Common myeloid progenitor, CD34-positive (primary cell): ENCODE measurements at regions not wholly inside any gene's neighbourhood (a gene's known extent, or its start where the extent isn't known, plus 50 kb on each side); places are given as distances from the start of the nearest gene placed in this dataset.

Experiments used
- CTCF ChIA-PET: fragments of 350-600 bp; sonication (Branson Sonifier 250); formaldehyde crosslinking; loops from one replicate; lab custom pipeline; 2021; ENCODE audit warnings: antibody characterized with exemption; lab: Charles Lee
- POLR2A ChIA-PET: fragments of 350-600 bp; sonication (Branson Sonifier 250); formaldehyde crosslinking; loops from one replicate; lab custom pipeline; 2021; ENCODE audit warnings: antibody characterized with exemption; lab: Charles Lee
- DNase-seq, 3 donors: peaks; one replicate each; pipeline versions ENCODE4 v3.0.0 to v3.0.0-alpha.2; 2013
- H3K27ac ChIP-seq, 2 experiments: 1 replicate in 1 of 2; 2 replicates in 1 of 2; pipeline ENCODE4 v1.7.0; 2013; ENCODE audit warnings: inconsistent platforms in 2 of 2, low read length in 2 of 2, mild to moderate bottlenecking in 2 of 2, low read depth in 1 of 2, moderate library complexity in 1 of 2; ENCODE audit not compliant: severe bottlenecking in 2 of 2, insufficient read depth in 1 of 2, poor library complexity in 1 of 2
- H3K27me3 ChIP-seq, 5 experiments: replicated peaks in 2 of 5; 1 replicate in 3 of 5; 2 replicates in 2 of 5; pipeline versions ENCODE4 v1.6.1 to v1.7.0; 2013; ENCODE audit warnings: low read length in 4 of 5, mild to moderate bottlenecking in 2 of 5, moderate library complexity in 2 of 5, inconsistent platforms in 1 of 5; ENCODE audit not compliant: insufficient read depth in 5 of 5, control insufficient read depth in 4 of 5
- H3K36me3 ChIP-seq, 4 experiments: 1 replicate in 2 of 4; 2 replicates in 2 of 4; pipeline versions ENCODE4 v1.6.1 to v1.7.0; 2013; ENCODE audit warnings: low read length in 3 of 4, control low read depth in 1 of 4, mild to moderate bottlenecking in 1 of 4; ENCODE audit not compliant: control insufficient read depth in 4 of 4, insufficient read depth in 4 of 4
- H3K4me1 ChIP-seq, 4 experiments: 1 replicate in 3 of 4; 2 replicates in 1 of 4; pipeline versions ENCODE4 v1.6.1 to v1.7.1; 2013; ENCODE audit warnings: low read length in 3 of 4, mild to moderate bottlenecking in 3 of 4, control low read depth in 1 of 4, inconsistent platforms in 1 of 4, moderate library complexity in 1 of 4; ENCODE audit not compliant: control insufficient read depth in 4 of 4, insufficient read depth in 4 of 4; ENCODE audit errors: control extremely low read depth in 1 of 4
- H3K4me3 ChIP-seq, 7 experiments: 1 replicate in 4 of 7; 2 replicates in 3 of 7; pipeline versions ENCODE4 v1.5.1 to v1.7.0; 2013; ENCODE audit warnings: mild to moderate bottlenecking in 7 of 7, low read length in 6 of 7, moderate library complexity in 6 of 7, inconsistent platforms in 2 of 7, low read depth in 2 of 7, control low read depth in 1 of 7; ENCODE audit not compliant: insufficient read depth in 4 of 7, control insufficient read depth in 1 of 7; ENCODE audit errors: extremely low read depth in 1 of 7
- H3K9me3 ChIP-seq, 5 experiments: 1 replicate in 4 of 5; 2 replicates in 1 of 5; pipeline versions ENCODE4 v1.6.1 to v1.7.1; 2013; ENCODE audit warnings: low read length in 4 of 5, mild to moderate bottlenecking in 2 of 5, inconsistent platforms in 1 of 5, low read depth in 1 of 5, moderate library complexity in 1 of 5; ENCODE audit not compliant: control insufficient read depth in 4 of 5, insufficient read depth in 2 of 5; ENCODE audit errors: control extremely low read depth in 1 of 5
- WGBS: methylation state at CpG from one replicate; pipeline ENCODE4 v1.1.5; 2013; ENCODE audit not compliant: insufficient coverage; 5-methylcytosine and 5-hydroxymethylcytosine counted together

DNA sequence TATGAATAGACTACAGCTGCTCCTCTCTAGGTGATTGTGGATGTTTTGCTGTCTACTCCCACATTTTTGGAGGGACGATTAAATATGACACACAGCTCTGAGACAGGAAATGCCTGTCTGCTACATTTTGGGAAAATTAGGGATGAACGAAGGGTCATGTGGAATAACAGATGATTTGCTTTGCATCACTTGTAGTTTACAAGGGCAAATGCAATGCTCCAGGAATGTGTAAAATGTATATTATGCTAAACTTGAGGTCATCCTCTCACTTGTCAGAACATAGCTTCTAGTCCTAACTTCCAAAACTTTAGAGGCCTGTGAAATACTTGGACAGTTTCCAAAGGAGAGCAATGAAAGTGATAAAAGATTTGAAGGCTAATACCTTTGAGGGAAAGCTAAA, 284.2 kb upstream of the DACH1 start:
- H3K4me3 ChIP-seq = no peak overlapping the region
- no peaks in the 10 kb centered on the region for H3K9me3 ChIP-seq
- 100% methylated on average over 1 of the region's 2 CpGs for WGBS
- CTCF ChIA-PET = no interaction called here
- DNase-seq = no peak
- no peaks in the 10 kb centered on the region for H3K27me3 ChIP-seq
- H3K36me3 ChIP-seq = no peaks in the 10 kb centered on the region
- H3K4me1 ChIP-seq = no peaks in the 10 kb centered on the region
- POLR2A ChIA-PET = no interaction called here
- no peak overlapping the region for H3K27ac ChIP-seq

DNA sequence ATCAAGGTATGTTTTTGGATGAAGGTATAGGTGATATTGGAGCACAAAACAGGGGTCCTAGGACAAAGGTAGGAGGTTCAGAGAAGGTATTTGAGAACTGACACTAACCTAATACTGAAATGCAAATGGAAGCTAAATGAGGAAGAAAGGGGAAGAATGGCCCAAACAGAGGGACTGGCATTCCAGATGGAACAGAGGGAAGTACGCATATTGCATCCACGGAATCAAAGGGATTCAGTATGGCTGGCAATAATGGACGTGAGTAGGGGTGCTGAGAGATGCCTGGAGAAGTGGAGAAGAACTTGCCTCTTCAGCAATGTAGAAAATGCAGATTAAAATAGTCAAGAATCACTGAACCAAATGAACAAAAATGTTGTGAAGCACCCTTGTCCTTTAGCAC, 283.5 kb upstream of the DACH1 start:
- Histone ChIP-seq H3K4me1 (no peaks in the 10 kb centered on the region), H3K9me3 (no peaks in the 10 kb centered on the region), H3K27me3 (no peaks in the 10 kb centered on the region), H3K36me3 (no peaks in the 10 kb centered on the region), H3K4me3 (no peak overlapping the region), H3K27ac (no peak overlapping the region)
- POLR2A ChIA-PET = no interaction called here
- WGBS = 90% methylated on average over 3 of the region's 3 CpGs
- CTCF ChIA-PET = no interaction called here
- no peak for DNase-seq

DNA sequence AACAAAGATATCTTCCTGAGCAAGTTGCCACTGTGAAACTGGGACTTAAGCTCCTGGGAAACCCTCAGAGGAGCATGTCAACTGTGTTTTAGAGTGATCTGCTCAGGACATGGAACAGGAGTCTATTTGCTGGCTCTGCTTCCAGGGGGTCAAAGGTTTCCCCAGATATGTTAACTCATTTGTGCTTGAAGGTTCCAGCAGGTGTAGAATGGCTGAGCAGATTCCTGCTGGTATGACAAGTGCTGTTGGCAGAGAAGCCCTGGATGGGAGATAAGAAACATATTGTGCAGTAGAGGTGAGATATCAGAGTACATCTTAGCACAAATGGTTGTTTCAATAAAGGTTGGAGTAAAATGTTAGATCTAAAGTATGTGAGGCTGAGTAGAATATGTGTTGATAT, 282.7 kb upstream of the DACH1 start:
- Histone ChIP-seq H3K9me3 (no peaks in the 10 kb centered on the region), H3K27me3 (no peaks in the 10 kb centered on the region), H3K4me3 (no peak overlapping the region), H3K4me1 (no peaks in the 10 kb centered on the region), H3K36me3 (no peaks in the 10 kb centered on the region), H3K27ac (no peak overlapping the region)
- ChIA-PET POLR2A (no interaction called here), CTCF (no interaction called here)
- DNase-seq = no peak

DNA sequence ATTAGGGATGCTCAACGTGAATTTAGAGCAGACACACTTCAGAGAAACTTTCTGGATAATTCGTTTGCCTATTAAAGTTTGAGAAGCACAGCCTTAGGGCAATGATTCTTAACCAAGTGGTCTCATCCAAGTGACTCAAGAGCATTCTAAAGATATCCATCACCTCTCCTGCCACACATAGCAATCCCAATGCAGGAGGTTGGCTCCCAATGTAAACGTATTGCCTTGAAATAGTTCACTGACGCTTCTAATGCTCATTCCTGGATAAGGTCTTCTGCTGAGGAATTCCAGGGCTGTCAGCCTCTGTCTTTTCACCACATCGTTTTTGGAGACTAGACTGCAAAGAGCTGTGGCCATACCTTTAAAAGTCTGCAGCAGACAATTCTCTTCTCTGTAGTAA, 279.8 kb upstream of the DACH1 start:
- Histone ChIP-seq H3K9me3 (no peaks in the 10 kb centered on the region), H3K27ac (no peak overlapping the region), H3K4me1 (no peaks in the 10 kb centered on the region), H3K27me3 (no peaks in the 10 kb centered on the region), H3K4me3 (no peak overlapping the region), H3K36me3 (no peaks in the 10 kb centered on the region)
- 98% methylated on average over 5 of the region's 5 CpGs for WGBS
- POLR2A ChIA-PET = no interaction called here
- CTCF ChIA-PET = no interaction called here
- no peak for DNase-seq

DNA sequence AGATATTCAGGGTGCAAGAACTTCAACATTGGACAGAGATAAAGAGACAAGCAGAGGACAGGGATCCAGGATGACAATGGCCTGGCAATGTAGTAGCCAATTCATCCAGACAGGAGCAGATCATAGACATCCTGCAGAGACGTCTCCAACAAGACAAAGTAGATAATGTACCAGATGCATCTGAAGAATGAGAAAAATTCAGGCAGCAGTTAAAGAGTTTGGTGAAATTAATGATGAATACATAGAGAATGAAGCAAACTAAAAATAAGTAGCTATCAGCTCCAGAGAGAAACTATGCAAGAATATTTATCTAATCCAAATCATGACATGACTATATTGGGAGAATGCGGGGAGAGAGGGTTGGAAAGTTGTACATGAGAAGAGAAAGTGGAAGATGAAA, 278.4 kb upstream of the DACH1 start:
- no peak for DNase-seq
- H3K4me3 ChIP-seq = no peak overlapping the region
- no peaks in the 10 kb centered on the region for H3K9me3 ChIP-seq
- H3K4me1 ChIP-seq = no peaks in the 10 kb centered on the region
- ChIA-PET POLR2A (no interaction called here), CTCF (no interaction called here)
- H3K36me3 ChIP-seq = no peaks in the 10 kb centered on the region
- no CpG with 5 or more reads among the region's 2 CpGs for WGBS
- no peaks in the 10 kb centered on the region for H3K27me3 ChIP-seq
- H3K27ac ChIP-seq = no peak overlapping the region

DNA sequence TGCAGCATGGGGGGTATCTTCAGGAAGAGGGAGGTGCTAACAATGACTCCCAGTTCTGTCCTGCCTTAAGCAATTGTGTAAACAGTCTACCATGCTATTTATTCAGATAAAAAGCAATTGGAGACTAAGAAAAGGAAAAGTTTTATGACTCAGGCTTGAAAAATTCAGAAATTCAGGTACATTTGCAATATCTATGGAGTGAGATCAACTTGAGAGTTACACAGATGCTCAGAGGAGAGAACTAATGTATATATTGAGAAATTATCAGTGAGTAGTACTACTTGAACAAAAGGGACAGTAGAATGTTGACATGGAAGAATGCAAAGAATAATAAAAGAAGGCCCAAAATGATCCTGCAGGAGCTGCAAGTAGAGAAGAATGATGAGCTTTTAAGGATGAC, 277.6 kb upstream of the DACH1 start:
- DNase-seq = no peak

DNA sequence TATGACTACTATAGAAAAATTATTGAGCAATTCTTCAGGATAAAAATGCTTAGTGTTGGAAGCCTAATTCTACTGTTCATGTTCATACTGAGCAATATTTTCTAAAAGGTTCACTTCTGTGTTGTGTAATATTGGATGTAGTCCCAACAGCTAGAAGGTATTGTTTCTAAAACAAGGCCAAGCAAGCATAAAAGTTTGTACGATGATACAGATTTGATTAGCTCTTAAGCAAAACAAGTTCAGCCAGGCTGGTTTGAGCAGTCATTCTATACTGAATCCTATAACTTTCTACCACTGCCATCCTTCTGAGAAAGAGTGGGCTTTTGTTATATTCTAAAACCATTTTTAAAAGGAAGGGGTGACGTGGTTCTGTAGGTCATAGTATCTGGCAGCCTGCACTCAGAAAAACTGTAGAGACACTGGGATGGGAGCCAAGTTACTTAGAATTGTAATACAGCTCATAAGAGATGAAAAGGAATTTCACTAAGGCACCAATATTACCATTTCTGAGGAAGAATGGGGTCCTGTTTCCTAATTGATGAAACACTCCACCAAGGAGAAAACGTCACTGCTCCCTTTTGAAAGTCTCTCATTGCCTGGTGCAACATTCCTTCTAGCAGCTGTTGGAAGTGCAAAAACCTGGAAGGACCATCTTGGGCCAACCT, 275.0 kb upstream of the DACH1 start:
- DNase-seq = no peak
- Histone ChIP-seq H3K4me3 (no peak overlapping the region), H3K4me1 (no peaks in the 10 kb centered on the region), H3K9me3 (no peaks in the 10 kb centered on the region), H3K27ac (no peak overlapping the region), H3K27me3 (no peaks in the 10 kb centered on the region), H3K36me3 (no peaks in the 10 kb centered on the region)
- CTCF ChIA-PET = interaction anchor here (1.1 kb wide), 1 partner anchor 8 kb away, joined by 3 read pairs; no protein-coding TSS in a partner anchor
- 100% methylated on average over 2 of the region's 3 CpGs for WGBS
- POLR2A ChIA-PET = no interaction called here

More for the DNA sequence above, 277.6 kb upstream of the DACH1 start:
- Histone ChIP-seq H3K27ac (no peak overlapping the region), H3K4me3 (no peak overlapping the region), H3K27me3 (no peaks in the 10 kb centered on the region), H3K9me3 (no peaks in the 10 kb centered on the region), H3K36me3 (no peaks in the 10 kb centered on the region), H3K4me1 (no peaks in the 10 kb centered on the region)
- ChIA-PET POLR2A (interaction anchor here (0.6 kb wide), 1 partner anchor 430 kb away, joined by 4 read pairs; no protein-coding TSS in a partner anchor), CTCF (no interaction called here)
